Dedifferentiated amniotic fluid mesenchymal stem cell (primary cell): ENCODE measurements at regions not wholly inside any gene's neighbourhood (a gene's known extent, or its start where the extent isn't known, plus 50 kb on each side); places are given as distances from the start of the nearest gene placed in this dataset.

ENCODE experiments used
- DNase-seq: peaks from one replicate; pipeline ENCODE4 v3.0.0-alpha.2; 2016; ENCODE audit errors: extremely low spot score

DNA sequence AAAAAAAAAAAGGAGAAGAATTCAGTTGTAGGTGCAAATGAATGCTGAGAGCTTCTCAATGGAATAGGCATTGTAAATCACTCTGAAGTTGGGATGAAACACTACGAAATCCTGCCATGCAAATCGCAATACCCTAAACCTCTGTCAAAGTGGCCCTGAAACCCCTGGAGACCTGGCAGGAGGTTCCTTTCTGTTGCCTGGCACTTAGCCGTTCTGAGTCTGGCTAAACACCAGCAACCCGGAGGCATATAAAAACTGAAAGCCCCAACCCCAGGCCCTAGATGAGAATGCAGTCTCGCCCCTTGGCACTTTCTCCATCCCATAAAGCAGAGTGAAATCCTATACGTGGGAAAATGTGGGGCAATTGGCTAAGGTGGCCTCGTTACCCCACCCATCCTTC, 151.5 kb upstream of the PARP11 start:
- no peak for DNase-seq

DNA sequence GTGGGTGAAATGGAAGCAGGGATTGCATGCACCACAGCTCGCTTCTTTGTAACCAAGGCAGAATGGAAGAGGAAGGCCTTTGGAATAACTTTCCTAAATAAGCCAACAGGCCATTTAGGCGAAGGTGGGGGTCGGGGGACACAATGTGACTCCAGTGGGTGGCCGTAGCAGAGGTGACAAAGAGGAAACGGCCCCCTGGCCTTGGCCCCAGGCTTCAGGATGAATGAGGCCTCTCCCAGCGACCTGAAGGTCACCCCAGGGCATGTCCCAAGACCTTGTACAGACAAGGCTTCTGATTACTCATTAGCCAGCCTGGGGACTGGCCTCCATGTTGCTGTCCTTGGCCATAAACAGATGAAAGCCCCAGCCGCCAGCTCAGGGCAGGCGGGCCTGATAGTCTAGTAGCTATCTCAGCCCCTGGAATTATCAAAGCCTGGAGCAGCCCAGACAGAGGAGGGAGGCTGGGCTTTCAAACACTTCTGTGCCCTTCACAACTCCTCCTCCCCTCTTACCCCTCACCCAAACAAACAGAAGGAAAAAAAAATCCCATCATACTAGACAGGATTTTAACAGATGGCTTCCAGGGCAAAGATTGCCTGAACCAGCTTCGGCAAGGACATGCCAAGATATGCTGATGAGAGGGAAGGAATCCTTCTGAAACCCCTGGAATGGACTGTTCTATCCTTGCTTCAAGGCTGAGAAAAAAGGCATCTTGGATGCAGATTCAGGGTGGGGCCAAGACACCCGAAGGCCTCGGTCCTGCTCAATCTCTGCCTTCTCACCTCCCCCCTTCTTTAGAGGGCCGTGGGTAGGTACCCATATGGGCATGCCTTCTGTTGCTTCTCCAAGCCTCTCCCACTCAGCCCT, 142.3 kb upstream of the PARP11 start:
- no peak for DNase-seq

DNA sequence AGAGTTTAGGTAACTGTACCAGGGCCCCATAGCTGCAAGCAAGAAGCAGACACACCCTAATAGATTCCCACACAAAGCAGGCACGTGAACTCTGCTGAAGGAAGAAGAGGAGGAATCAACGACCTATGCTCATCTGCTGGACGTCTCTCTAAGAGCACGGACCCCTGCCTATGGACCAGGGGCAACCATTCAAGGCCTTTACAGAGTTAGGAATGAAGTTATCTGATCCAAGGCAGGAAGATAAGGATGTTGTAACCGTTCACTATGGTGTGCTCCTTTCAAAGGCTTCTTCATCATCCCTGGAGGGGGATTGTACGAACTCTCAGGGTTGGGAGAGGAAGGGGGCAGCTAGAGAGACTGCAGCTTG, 141.6 kb upstream of the PARP11 start:
- no peak for DNase-seq

DNA sequence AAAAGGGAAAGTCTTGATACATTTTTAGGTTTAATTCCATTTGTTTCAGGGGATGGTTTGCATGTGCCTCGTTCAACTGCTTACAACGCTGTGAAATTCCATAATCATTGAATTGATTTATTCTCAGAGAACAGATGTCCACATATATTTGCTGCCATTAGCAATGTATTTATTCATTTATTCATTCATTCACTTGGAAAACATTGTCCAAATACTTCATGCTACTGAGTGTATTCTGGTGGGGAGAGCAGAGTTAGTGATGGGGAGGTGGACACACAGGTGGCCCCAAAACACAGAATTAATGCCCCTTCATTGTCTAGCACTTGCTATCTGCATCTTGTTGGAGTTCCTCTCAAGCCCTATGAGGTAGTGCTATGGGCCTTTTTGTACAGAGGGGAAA, 141.2 kb upstream of the PARP11 start:
- DNase-seq, result no peak

DNA sequence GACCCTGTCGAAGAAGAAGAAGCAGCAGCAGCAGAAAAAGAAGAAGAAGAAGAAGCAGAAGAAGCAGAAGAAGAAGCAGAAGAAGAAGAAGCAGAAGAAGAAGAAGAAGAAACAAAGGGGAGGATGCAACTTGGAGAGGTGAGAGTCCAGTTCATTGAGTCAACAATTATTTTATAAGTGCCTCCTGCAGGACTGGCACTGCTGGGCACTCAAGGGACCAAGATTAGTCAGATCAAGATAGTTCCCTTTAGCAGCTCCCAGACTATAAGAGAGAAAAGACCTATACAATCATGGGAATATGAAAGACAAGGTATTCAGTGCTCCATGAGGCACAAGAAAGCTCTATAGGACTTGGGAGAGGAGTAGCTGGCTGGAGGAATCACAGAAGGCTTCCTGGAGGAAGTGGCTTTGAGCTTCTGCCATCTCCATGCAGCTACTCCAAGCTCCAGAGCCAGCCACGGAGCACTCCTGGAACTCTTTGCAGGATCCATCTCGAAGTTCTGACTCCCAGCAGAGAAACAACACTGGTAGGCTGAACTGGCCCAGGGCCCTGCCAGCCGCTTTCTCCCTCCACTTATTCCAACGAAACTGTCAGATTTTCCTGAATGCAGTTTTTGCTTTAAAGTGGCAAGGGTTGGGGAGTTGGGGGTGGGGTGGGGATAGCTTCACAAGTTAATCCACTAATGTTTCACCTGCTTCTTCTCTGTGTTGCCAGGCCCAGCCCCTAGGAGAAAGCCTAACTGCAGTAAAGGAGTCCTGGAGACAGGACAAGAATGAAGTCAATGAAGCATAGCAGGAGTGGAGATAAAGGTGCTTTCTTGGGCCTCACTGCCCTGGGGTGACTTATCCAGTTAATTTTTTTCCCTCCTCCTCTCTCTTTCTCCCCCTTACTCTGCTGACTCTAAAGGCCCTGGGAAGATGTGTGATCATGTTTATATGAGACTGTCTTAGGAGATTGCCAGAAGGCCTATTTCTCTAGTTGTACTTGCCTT, 140.1 kb upstream of the PARP11 start:
- no peak for DNase-seq

DNA sequence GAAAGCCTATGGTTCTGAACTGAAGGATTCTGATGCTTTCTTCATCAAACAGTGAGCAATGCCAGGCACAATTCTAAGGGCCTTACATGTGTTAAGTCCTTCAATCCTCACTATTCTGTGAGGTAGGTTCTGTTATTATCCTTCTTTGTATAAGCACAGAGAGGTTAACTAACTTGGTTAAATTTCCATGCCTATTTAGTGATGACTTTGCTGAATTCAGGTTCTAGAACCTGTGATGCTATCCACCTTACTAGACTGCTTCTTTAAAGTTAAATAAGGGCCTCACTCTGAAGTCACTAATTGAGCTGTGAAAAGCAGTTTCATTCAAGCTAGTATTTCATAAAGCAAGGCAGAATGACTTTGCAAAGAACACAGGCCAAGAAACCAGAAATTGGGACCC, 138.9 kb upstream of the PARP11 start:
- no peak for DNase-seq

DNA sequence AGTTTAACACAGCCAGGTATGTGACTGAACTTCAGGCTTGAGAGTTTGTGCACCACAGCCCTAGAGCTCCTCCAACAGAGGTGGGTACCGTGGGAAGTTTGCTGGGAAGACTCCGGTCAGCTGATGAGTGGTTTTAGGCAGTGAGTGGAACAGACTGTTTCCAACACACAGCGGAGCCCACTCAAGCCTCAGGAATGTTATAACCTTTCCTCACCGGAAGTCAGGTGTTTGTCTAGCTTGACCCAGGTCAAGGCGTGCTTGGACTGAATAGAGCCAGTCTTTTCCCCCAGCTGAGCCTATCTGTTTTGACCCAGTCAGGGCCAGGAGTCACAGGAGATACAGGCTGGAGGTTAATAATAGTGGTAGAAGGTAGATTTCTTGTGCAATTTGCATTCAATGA, 138.4 kb upstream of the PARP11 start:
- DNase-seq, result no peak

DNA sequence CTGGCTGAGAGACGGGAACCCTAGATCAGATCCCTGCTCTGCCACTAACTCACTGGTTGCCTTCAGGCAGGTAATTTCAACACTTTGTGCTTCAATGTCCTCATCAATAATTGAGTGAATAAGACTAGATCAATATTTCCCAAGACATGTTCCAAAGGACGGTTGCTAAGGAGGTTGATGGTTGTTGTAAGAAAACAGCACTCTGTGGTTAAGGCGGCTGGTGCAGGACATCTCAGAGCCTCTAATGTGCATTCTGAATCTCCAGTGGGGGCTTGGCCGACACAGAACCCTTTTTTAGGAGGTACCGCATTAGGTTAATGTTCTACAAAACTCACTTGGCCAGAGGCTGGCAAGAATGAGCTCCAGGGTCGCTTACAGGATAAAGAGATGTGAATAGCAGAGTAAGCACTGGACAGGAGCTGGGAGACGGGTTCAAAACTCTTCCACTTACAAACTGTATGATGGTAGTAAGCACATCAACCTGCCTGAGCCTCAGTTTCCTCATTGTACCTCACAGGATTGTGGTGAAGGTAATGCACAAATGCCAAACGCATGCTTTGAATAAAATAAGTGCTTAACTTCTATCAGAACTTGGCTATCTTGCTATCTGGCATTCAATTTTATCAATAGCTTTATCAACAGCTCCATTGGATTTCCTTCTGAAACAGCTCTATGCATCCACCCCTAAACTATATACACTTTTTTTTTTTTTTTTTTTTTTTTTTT, 136.9 kb upstream of the PARP11 start:
- DNase-seq, result no peak

DNA sequence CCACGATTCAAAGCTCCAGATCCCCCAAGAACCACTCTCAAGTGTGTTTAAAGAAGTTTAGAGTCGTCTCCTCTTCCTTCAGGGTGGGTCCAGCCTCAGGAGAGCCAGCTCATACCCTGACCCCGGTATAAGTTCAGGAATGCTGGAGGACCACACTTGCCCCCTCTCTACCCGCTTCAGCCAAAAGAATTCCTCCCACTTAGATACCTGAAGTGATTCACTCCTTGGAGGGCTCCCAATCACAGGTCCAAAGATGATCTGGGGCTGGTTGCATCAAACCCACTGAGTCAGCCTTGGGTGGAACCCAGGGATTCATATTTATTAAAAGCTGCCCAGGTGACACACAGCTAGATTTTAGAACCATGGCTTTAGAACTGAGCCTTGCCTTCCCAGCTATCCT, 133.5 kb upstream of the PARP11 start:
- no peak for DNase-seq

DNA sequence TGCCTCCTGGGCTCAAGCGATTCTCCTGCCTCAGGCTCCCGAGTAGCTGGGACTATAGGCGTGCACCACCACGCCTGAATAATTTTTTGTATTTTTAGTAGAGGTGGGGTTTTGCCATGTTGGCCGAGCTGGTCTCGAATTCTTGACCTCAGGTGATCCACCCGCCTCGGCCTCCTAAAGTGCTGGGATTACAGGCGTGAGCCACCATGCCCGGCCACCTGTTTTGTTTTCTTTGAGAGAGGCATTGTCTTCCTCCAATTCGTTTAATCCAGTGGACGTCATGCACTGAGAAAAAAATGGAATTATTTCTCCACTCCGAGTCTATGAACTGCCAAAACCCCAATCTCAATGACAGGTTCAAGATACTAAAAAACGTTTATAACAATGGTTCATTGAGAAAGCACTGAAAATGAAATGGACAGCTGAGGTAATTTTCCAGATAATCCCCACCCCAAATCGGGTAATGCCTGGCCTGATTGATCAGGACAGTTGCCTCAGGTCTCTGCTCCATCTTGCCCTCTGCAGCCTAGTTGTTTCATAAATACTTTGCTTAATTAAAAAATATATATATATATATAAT, 132.7 kb upstream of the PARP11 start:
- DNase-seq, result no peak

DNA sequence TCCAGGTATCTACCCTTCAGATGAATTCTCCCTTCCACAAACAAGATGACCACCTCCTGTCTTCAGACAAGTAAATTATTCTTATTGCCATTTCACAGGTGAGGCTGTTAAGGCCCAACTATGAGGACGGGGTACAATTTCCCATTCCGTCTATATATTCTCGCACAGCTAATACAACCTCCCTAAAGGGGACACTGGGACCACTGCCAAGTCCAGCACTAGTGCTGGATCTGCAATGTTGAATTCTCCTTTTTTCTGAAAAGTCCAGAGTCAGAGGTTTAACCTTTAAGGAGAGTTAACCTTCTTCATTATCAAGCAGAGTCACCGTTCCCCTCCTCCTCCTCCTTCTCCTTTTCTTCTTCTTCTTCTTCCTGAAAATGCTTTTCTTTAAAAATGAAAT, 130.4 kb upstream of the PARP11 start:
- no peak for DNase-seq

DNA sequence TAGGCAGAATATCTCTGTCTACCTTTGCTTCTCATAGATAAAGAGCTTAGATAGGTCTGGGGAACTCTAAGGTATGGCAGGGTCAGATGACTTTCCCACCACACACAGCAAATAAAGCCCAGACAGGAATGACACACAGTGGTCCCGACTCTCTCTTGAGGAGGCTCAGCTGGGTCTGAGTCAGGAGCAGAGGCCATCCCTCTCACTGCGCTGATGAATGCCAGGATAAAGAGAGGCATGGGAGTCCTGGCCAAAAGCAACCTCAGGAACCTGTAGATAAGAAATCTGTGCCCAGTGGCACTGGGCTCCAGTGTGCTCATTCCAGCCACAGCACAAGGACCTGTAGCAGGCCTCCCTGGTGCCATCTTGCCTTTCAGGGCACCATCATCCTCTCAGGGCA, 129.4 kb upstream of the PARP11 start:
- no peak for DNase-seq

DNA sequence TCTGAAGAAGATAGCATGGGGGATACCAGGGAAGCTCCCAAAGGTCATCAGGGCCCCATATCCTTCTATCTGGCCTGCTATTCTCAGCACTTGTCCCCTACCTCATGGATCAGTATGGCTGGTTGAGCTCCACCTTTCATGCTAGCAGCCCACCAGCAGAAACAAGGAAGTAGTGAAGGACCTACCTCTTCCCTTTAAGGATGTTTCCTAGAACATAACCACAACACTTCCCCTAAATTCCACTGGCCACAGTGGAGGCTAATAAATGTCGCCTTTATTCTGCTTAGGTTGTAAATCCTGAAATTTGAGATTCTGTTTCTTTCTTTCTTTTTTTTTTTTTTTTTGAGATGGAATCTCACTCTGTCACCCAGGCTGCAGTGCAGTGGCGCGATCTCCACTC, 128.6 kb upstream of the PARP11 start:
- DNase-seq, result no peak

DNA sequence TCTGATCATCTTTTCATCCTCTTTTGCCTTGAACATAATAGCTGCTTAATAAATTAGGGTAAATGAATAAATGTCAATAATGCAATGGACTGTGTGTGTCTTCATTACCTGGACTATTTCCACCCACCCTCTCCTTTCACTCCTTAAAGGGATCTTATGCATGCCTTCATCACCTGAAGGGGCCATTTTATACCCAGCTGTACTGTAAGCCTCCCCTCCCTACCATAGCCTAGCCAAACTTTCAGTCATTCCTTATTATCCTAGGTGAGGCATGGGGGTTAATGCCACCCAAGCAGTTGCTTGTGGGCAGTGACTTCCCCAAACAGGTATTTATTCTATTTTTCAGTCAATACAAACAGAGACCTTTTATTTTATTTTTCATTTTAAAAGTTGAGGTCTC, 127.8 kb upstream of the PARP11 start:
- no peak for DNase-seq

DNA sequence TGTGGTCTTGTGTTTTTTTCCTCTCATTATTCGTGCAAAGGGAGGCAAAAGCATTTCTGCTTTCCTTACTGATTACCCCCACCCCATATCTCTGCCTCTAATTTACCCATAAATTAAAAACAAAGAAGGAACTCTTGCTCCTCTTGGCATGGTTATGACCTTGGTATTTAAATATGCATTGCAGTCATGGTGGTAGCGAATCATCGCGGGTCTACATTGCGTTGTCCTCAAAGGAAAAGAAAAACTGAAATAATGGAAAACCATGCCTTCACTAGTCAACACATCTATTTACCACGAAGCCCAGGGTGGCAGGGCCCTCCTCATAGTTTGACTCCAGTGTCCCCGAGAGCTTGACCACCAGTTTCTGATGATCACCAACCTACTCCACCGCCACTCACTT, 126.7 kb upstream of the PARP11 start:
- no peak for DNase-seq

DNA sequence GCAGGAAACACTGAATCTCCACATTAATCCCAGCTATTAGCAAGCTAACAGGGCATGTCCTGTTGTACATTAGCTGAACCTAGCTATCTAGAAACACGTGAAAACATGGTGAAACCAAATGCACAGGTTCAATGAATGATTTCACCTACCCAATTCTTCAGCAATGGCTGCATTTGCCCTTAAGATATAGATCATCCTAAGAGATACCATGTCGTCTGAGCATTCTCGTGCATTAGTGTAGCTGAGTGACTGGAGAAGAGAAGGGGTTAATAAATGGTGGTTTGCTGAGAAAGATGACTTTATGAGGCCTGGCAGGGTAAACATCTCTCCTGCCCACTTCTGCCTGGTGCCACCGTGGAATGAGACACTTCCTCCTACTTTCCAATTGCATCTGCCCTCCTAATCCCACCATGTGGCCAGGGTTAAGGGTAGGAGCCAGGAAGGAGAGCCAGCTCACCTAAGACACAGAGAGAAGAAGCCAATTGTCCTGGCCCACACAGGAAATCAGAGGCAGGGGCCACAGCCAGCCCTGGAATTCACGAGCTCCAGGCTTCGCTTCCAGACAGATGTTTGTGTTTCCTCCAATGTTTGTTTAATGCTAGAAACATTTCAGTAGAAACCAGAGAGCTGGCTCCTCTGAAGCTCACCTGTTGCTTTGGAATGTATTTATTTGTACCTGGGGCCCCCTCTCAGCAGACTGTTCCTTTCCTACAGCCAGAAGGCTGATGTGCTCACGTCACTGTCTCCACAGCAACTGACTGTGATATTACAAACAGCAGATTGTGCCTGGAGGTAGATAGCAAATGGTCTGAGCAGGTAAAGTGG, 126.0 kb upstream of the PARP11 start:
- no peak for DNase-seq

DNA sequence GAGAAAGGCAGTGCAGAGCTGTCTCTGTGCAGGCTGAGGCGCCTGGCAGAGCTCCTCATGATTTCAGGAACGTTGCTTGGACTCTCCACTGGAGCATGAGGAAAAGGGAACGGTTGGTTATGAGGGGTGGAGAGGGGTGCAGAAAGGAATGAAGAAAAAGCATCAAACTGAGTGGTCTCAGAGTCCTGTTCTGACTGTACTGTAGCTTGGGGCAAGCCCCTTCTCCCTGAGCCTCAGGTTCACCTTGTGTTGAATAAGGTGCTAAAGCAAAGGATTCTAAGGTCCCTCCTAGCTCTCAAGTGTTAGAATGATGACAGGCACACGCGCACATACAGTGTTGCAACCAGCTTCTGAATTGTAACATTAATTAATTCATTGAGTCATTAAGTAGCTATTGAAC, 125.2 kb upstream of the PARP11 start:
- DNase-seq, result no peak

DNA sequence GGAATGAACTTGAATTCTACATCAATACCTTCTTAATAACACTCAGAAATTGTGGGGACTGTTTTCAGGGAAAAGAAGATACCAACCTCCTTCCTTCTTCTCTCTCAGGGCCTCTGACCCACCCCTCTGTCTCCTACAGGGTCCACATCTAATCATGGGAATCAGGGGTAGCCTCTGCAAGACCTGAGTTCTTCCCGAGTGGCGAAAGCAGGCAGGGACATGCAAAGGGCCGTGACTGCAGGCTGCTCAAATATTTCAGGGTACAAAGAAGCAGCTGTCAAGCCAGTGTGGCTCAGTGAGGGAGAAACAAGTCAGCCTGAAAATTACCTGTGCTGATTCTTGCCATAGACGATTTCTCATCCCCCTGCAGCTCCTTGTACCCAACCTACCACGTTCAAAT, 123.1 kb upstream of the PARP11 start:
- no peak for DNase-seq

DNA sequence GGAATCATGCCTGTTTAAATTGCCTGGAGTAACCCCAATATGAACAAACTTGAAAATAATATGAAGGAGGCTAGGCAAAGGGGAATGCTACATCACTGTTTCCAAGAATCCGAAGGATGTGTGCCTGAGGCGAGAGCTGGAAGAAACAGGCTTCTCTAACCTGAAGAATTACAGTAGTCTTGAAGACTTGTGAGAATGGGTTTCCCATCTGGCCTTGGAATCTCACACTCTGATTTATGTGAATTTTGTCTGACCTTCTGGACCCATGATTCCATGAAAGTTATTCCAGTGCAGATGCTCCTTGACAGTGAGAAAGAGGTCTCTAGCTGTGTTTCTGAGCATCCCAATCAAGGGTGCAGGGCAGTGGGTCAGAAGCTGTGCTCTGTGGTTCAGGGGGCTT, 122.1 kb upstream of the PARP11 start:
- DNase-seq, result no peak

DNA sequence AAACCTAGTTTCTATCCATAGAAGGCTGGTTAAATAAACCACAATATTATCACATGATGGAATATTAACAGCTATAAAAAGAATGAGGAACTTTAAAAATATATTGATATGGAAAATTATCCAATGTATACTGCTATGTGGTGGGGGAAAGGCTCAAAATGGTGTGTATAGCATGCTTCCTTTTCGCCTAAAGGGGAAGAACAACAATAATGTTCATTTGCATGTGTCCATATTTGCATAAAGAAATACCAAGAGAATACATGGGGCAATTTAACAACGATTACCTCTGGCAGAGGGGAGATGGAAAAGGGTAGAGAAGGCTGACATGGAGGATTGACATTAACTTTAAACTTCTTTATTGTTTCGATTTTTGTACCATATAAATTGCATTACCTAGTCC, 121.3 kb upstream of the PARP11 start:
- no peak for DNase-seq

DNA sequence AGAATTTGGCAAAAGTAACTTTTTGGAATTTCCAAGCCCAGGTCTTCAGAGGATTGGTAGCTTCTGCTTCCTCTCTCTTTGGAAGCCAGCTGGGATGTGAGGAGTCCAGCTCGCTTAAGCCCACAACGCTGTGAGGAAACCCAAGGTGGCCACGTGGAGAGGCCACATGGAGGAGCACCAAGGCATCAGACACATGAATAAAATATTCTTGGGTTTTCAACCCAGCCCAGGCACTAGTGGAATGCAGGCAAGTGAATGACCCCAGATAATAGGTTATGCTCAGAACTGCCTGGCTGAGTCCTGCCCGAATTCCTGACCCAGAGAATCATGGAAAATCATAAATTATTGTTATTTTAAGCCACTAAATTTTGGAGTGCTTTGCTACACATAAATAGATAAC, 119.7 kb upstream of the PARP11 start:
- DNase-seq, result no peak
